Activated T-cell treated with anti-CD3 and anti-CD28 coated beads, Interleukin-2, amount 50 U/mL, for 24 hours (primary cell): ENCODE measurements at regions not wholly inside any gene's neighbourhood (a gene's known extent, or its start where the extent isn't known, plus 50 kb on each side); places are given as distances from the start of the nearest gene placed in this dataset.

Source experiments
- DNase-seq: peaks from one replicate; pipeline ENCODE4 v3.0.0-alpha.2; 2020
- H3K27ac Mint-ChIP-seq: 2 replicates; pipeline ENCODE4 v1.8.0; 2020; ENCODE audit warnings: mild to moderate bottlenecking, mixed read lengths
- H3K27me3 Mint-ChIP-seq: 2 replicates; pipeline ENCODE4 v1.8.0; 2020; ENCODE audit warnings: mixed read lengths
- H3K36me3 Mint-ChIP-seq: 2 replicates; pipeline ENCODE4 v1.8.0; 2020; ENCODE audit warnings: low read depth, mixed read lengths
- H3K4me1 Mint-ChIP-seq: 2 replicates; pipeline ENCODE4 v1.8.0; 2020; ENCODE audit warnings: low read depth, mixed read lengths
- H3K4me3 Mint-ChIP-seq: 2 replicates; pipeline ENCODE4 v1.8.0; 2020; ENCODE audit warnings: mild to moderate bottlenecking, moderate library complexity, mixed read lengths
- H3K9me3 Mint-ChIP-seq: 2 replicates; pipeline ENCODE4 v1.8.0; 2020; ENCODE audit warnings: mixed read lengths

- no peaks in the 10 kb centered on the region for H3K9me3 Mint-ChIP-seq
- DNase-seq = no peak
- H3K27ac Mint-ChIP-seq = no peak overlapping the region
- H3K27me3 Mint-ChIP-seq = no peaks in the 10 kb centered on the region
- H3K36me3 Mint-ChIP-seq = no peaks in the 10 kb centered on the region
- H3K4me1 Mint-ChIP-seq = no peaks in the 10 kb centered on the region
- no peak overlapping the region for H3K4me3 Mint-ChIP-seq
These were observed 549.3 kb downstream of the ARAP2 start for GRCh38 chr4:35695003-35695402.

DNA sequence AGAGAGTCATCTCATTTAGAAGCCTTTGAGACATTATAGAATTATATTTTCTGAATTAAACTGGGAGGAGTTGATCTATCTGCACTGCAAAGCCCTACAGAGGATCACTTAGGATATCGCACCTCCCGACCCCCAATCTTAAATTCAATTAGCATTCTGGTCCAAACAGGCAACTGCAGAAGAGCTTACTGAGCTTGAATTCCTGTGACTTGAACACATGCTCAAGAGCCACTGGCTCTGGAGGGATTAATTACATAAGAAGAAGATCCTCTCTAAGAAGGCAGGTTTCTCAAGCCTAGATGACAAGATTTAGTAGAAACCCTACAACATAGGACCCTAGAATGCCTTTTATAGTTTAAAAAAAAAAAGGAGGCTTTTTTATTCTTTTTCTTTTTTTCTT lies 548.9 kb downstream of the ARAP2 start:
- Mint-ChIP-seq H3K27me3 (no peaks in the 10 kb centered on the region), H3K9me3 (no peaks in the 10 kb centered on the region), H3K4me3 (no peak overlapping the region), H3K4me1 (no peaks in the 10 kb centered on the region), H3K27ac (no peak overlapping the region), H3K36me3 (no peaks in the 10 kb centered on the region)
- no peak for DNase-seq

GRCh38 chr4:35697210-35697736 lies 547.0 kb downstream of the ARAP2 start:
- no peak for DNase-seq
- H3K27ac Mint-ChIP-seq = no peak overlapping the region
- no peaks in the 10 kb centered on the region for H3K27me3 Mint-ChIP-seq
- no peaks in the 10 kb centered on the region for H3K36me3 Mint-ChIP-seq
- no peak overlapping the region for H3K4me3 Mint-ChIP-seq
- no peaks in the 10 kb centered on the region for H3K4me1 Mint-ChIP-seq
- H3K9me3 Mint-ChIP-seq = no peaks in the 10 kb centered on the region

- H3K36me3 Mint-ChIP-seq = no peaks in the 10 kb centered on the region
- no peaks in the 10 kb centered on the region for H3K27me3 Mint-ChIP-seq
These were observed 543.7 kb downstream of the ARAP2 start for GRCh38 chr4:35700663-35701062.

GRCh38 chr4:35709080-35709479 lies 535.2 kb downstream of the ARAP2 start:
- H3K27me3 Mint-ChIP-seq = no peaks in the 10 kb centered on the region
- no peaks in the 10 kb centered on the region for H3K4me1 Mint-ChIP-seq
- peaks cover 17% of the 10 kb centered on the region for H3K9me3 Mint-ChIP-seq
- DNase-seq = no peak
- H3K36me3 Mint-ChIP-seq = no peaks in the 10 kb centered on the region
- H3K27ac Mint-ChIP-seq = no peak overlapping the region
- no peak overlapping the region for H3K4me3 Mint-ChIP-seq

More at GRCh38 chr4:35700663-35701062, 543.7 kb downstream of the ARAP2 start:
- Mint-ChIP-seq H3K4me3 (no peak overlapping the region), H3K9me3 (no peaks in the 10 kb centered on the region), H3K27ac (no peak overlapping the region), H3K4me1 (no peaks in the 10 kb centered on the region)
- no peak for DNase-seq

DNA sequence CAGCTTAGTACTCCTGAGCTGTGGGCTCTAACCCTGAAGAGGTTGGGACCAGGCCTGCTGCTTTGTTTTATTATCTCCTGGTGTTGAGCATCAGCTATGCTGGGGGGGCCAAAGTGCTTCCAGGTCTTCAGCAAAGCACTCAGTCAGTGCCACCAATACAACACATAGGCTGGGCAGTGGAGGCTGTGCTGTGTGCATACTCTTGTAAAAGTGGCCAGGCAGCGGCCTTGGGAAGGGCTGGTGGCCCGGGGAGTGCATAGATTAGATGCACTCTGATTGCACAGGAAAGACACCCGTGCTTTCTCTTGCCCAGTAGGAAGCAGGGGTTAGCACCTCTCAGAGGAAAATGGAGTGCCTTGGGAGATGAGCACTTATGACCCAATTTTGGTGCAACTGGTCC lies 534.0 kb downstream of the ARAP2 start:
- no peaks in the 10 kb centered on the region for H3K36me3 Mint-ChIP-seq
- no peaks in the 10 kb centered on the region for H3K4me1 Mint-ChIP-seq
- no peaks in the 10 kb centered on the region for H3K27me3 Mint-ChIP-seq
- H3K27ac Mint-ChIP-seq = no peak overlapping the region
- DNase-seq = no peak
- H3K4me3 Mint-ChIP-seq = no peak overlapping the region
- H3K9me3 Mint-ChIP-seq = peaks cover 26% of the 10 kb centered on the region

GRCh38 chr4:35711127-35711526 lies 533.2 kb downstream of the ARAP2 start:
- DNase-seq = no peak
- H3K36me3 Mint-ChIP-seq = no peaks in the 10 kb centered on the region
- H3K4me1 Mint-ChIP-seq = no peaks in the 10 kb centered on the region
- peaks cover 26% of the 10 kb centered on the region for H3K9me3 Mint-ChIP-seq
- no peak overlapping the region for H3K27ac Mint-ChIP-seq
- no peaks in the 10 kb centered on the region for H3K27me3 Mint-ChIP-seq
- no peak overlapping the region for H3K4me3 Mint-ChIP-seq

- Mint-ChIP-seq H3K36me3 (no peaks in the 10 kb centered on the region), H3K4me1 (no peaks in the 10 kb centered on the region), H3K27me3 (no peaks in the 10 kb centered on the region), H3K9me3 (no peaks in the 10 kb centered on the region), H3K27ac (no peak overlapping the region), H3K4me3 (no peak overlapping the region)
- DNase-seq = no peak
These were observed 520.3 kb downstream of the ARAP2 start for GRCh38 chr4:35723973-35724372.

GRCh38 chr4:35725131-35725530 lies 519.2 kb downstream of the ARAP2 start:
- Mint-ChIP-seq H3K27ac (no peak overlapping the region), H3K36me3 (no peaks in the 10 kb centered on the region), H3K4me3 (no peak overlapping the region), H3K27me3 (no peaks in the 10 kb centered on the region), H3K4me1 (no peaks in the 10 kb centered on the region), H3K9me3 (no peaks in the 10 kb centered on the region)
- no peak for DNase-seq

DNA sequence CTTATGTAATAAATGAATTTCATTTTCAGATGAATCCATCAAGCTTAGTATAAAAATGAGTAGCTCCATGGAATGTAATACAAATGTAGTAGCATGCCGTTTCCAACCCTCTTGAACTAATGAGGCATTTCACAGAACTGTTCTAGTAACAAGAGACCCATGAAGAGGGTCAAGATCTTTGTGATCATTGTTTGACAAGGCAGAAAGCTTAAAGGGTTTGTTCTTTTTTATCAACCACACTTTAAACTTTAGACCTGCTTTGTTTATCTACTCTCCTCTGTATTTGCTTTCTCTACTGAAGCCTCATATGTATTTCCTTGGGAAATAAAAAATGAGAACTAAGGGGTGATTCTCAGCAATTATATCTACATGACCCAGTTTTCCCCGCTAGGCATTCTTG lies 513.9 kb downstream of the ARAP2 start:
- no peak overlapping the region for H3K4me3 Mint-ChIP-seq
- H3K27me3 Mint-ChIP-seq = no peaks in the 10 kb centered on the region
- no peaks in the 10 kb centered on the region for H3K9me3 Mint-ChIP-seq
- no peaks in the 10 kb centered on the region for H3K36me3 Mint-ChIP-seq
- no peaks in the 10 kb centered on the region for H3K4me1 Mint-ChIP-seq
- no peak for DNase-seq
- H3K27ac Mint-ChIP-seq = no peak overlapping the region

DNA sequence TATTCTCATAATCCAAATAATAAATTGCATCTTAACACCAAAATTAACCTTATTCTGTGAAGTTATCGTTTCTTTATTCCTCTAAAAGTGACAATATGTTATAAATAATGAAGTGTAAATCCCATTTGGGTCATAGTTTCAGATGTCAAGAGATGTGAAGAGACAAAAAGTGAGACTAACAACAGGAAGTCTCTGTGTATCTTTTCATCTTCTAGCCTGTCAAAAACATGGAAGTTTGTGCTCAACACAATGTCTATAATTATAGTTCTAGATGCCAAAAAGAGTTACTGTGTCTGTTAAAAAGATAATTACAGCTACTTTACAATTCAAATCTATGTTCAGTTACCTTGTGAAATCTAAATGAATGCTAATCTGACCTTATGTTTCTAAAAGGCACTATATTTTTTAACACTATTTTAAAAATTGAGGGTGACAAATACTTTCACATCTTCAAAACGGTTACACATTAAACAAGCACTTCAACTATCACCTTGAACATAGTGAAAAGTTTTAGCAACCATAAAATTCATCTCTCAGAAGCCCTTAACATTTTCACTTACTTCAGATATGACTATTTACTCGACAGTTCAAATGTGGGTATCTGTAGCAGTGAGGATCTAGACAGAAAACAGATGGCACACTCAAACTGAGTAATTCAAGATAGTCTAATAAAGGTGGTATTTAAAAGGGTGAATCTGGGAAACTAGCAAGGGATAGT lies 509.8 kb downstream of the ARAP2 start:
- H3K4me3 Mint-ChIP-seq = no peak overlapping the region
- no peaks in the 10 kb centered on the region for H3K4me1 Mint-ChIP-seq
- no peak for DNase-seq
- H3K27ac Mint-ChIP-seq = no peak overlapping the region
- no peaks in the 10 kb centered on the region for H3K27me3 Mint-ChIP-seq
- no peaks in the 10 kb centered on the region for H3K36me3 Mint-ChIP-seq
- H3K9me3 Mint-ChIP-seq = no peaks in the 10 kb centered on the region

GRCh38 chr4:35739308-35739707 lies 505.0 kb downstream of the ARAP2 start:
- Mint-ChIP-seq H3K27ac (no peak overlapping the region), H3K9me3 (peaks cover 14% of the 10 kb centered on the region), H3K4me1 (no peaks in the 10 kb centered on the region), H3K27me3 (no peaks in the 10 kb centered on the region), H3K36me3 (no peaks in the 10 kb centered on the region), H3K4me3 (no peak overlapping the region)
- no peak for DNase-seq

GRCh38 chr4:35754047-35754446 lies 490.3 kb downstream of the ARAP2 start:
- Mint-ChIP-seq H3K27me3 (no peaks in the 10 kb centered on the region), H3K4me3 (no peak overlapping the region), H3K9me3 (no peaks in the 10 kb centered on the region), H3K36me3 (no peaks in the 10 kb centered on the region), H3K27ac (no peak overlapping the region), H3K4me1 (no peaks in the 10 kb centered on the region)
- no peak for DNase-seq

- H3K27me3 Mint-ChIP-seq = no peaks in the 10 kb centered on the region
- no peak overlapping the region for H3K4me3 Mint-ChIP-seq
- no peak for DNase-seq
- no peak overlapping the region for H3K27ac Mint-ChIP-seq
- H3K4me1 Mint-ChIP-seq = no peaks in the 10 kb centered on the region
- no peaks in the 10 kb centered on the region for H3K36me3 Mint-ChIP-seq
- no peaks in the 10 kb centered on the region for H3K9me3 Mint-ChIP-seq
These were observed 486.5 kb downstream of the ARAP2 start for GRCh38 chr4:35757836-35758235.

- H3K27me3 Mint-ChIP-seq = no peaks in the 10 kb centered on the region
- no peak for DNase-seq
- H3K9me3 Mint-ChIP-seq = no peaks in the 10 kb centered on the region
- H3K36me3 Mint-ChIP-seq = no peaks in the 10 kb centered on the region
- H3K4me3 Mint-ChIP-seq = no peak overlapping the region
- H3K27ac Mint-ChIP-seq = no peak overlapping the region
- H3K4me1 Mint-ChIP-seq = no peaks in the 10 kb centered on the region
These were observed 483.5 kb downstream of the ARAP2 start for GRCh38 chr4:35760807-35761206.

DNA sequence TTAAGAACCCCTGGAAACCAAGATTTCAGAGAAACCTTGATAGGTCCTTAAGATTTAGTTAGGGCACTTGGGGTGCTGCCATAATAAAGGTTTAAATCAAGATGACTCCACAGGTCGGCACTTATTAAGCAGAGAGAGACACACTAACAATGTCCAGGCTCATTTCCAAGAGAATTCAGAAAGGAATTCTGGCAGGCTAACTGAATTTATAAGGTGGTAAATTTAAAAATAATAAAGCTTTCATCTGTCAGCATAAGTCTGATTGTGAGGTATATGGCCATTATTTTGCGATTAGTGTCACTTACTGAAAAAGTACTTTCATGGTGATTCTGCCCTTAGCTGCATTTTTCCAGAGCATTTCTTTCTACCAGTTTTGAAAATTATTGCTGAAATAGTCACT lies 472.7 kb downstream of the ARAP2 start:
- H3K4me1 Mint-ChIP-seq = no peaks in the 10 kb centered on the region
- H3K36me3 Mint-ChIP-seq = no peaks in the 10 kb centered on the region
- no peak for DNase-seq
- H3K27me3 Mint-ChIP-seq = no peaks in the 10 kb centered on the region
- no peak overlapping the region for H3K27ac Mint-ChIP-seq
- no peaks in the 10 kb centered on the region for H3K9me3 Mint-ChIP-seq
- H3K4me3 Mint-ChIP-seq = no peak overlapping the region
